Endodermal cell (in vitro differentiated cells): ENCODE measurements at regions not wholly inside any gene's neighbourhood (a gene's known extent, or its start where the extent isn't known, plus 50 kb on each side); places are given as distances from the start of the nearest gene placed in this dataset.
A peak's percentile ranks its signal among the peaks of the same experiment; 100 is the strongest.

Experiments
- DNase-seq: peaks from one replicate; pipeline ENCODE4 v3.0.0-alpha.2; 2017
- H3K27ac ChIP-seq: 2 replicates; pipeline ENCODE4 v1.5.1; 2013; ENCODE audit warnings: mild to moderate bottlenecking, low read depth, low read length, moderate library complexity
- H3K27me3 ChIP-seq: 2 replicates; pipeline ENCODE4 v1.6.1; 2013; ENCODE audit warnings: mild to moderate bottlenecking, low read length, moderate library complexity; ENCODE audit not compliant: insufficient read depth, control insufficient read depth, poor library complexity, severe bottlenecking
- H3K36me3 ChIP-seq: 2 replicates; pipeline ENCODE4 v1.7.0; 2013; ENCODE audit warnings: mild to moderate bottlenecking, low read length, moderate library complexity; ENCODE audit not compliant: control insufficient read depth, insufficient read depth
- H3K4me1 ChIP-seq: one replicate; pipeline ENCODE4 v1.7.0; 2013; ENCODE audit warnings: low read length; ENCODE audit not compliant: control insufficient read depth, insufficient read depth
- H3K4me3 ChIP-seq: 2 replicates; pipeline ENCODE4 v1.5.1; 2013; ENCODE audit warnings: mild to moderate bottlenecking, low read length, moderate library complexity
- H3K9ac ChIP-seq: 2 replicates; pipeline ENCODE4 v1.6.1; 2013; ENCODE audit warnings: mild to moderate bottlenecking, low read length, moderate library complexity; ENCODE audit not compliant: poor library complexity, severe bottlenecking; ENCODE audit errors: extremely low read depth
- H3K9me3 ChIP-seq: 2 replicates; pipeline ENCODE4 v1.6.1; 2013; ENCODE audit warnings: mild to moderate bottlenecking, low read length, moderate library complexity; ENCODE audit not compliant: control insufficient read depth
- H3K27ac Mint-ChIP-seq: 2 replicates; pipeline ENCODE4 v1.8.0; 2020; ENCODE audit warnings: mixed read lengths
- H3K27me3 Mint-ChIP-seq: 2 replicates; pipeline ENCODE4 v1.8.0; 2021; ENCODE audit warnings: mild to moderate bottlenecking, mixed read lengths; ENCODE audit not compliant: insufficient read depth
- H3K36me3 Mint-ChIP-seq: 2 replicates; pipeline ENCODE4 v1.8.0; 2020; ENCODE audit warnings: low read depth, mixed read lengths
- H3K4me1 Mint-ChIP-seq: 2 replicates; pipeline ENCODE4 v1.8.0; 2020; ENCODE audit warnings: mixed read lengths
- H3K4me3 Mint-ChIP-seq: 2 replicates; pipeline ENCODE4 v1.8.0; 2020; ENCODE audit warnings: mild to moderate bottlenecking, moderate library complexity, mixed read lengths
- H3K9me3 Mint-ChIP-seq: 2 replicates; pipeline ENCODE4 v1.8.0; 2020; ENCODE audit warnings: mild to moderate bottlenecking, mixed read lengths
- CTCF ChIP-seq: fragments of 200-600 bp; sonication (generic); conservative IDR thresholded peaks from 2 replicates; pipeline ENCODE4 v1.5.0; 2021; ENCODE audit warnings: antibody characterized with exemption, mild to moderate bottlenecking
- WGBS, 2 experiments: methylation state at CpG; one replicate each; pipeline versions ENCODE4 v1.1.5 to v1.1.7; 2013; ENCODE audit warnings: missing lambda C conversion rate in 2 of 2, mixed read lengths in 1 of 2; ENCODE audit not compliant: insufficient coverage in 1 of 2, insufficient read length in 1 of 2; 5-methylcytosine and 5-hydroxymethylcytosine counted together

DNA sequence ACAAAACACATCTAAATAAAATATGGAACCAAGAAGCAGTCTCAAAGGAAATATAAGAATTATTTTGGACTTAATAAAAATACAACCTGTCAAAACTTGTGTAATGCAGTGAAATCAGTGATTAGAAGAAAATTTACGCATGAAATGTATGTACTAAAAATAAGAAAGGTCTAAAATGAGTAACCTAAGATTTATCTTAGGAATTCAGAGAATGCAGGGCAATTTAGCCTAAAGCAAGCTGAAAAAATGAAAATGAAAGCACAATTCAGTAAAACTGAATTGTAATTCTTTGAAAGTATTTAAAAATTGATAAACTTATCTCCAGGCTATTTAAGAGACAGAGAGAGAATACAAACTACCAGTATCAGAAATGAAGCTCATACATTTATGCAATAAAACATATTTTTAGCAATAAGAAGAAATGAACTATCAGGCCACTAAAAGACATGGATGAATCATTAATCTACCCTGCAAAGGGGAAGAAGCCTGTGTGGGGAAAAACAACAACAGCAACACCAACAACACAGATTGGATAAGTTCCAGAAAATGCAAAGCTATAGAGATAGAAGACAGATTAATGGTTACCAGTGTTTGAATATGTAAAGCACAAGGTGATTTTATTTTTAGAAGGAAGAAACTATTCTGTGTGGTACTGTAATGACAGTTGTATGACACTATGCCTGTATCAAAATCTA, 442.0 kb upstream of the ADGRL3 start:
- no peak for TF ChIP-seq CTCF
- Mint-ChIP-seq H3K9me3 (peaks cover 28% of the 10 kb centered on the region), H3K36me3 (peaks cover 5% of the 10 kb centered on the region), H3K27ac (no peak overlapping the region), H3K4me1 (peaks cover 19% of the 10 kb centered on the region), H3K4me3 (no peak overlapping the region), H3K27me3 (no peaks in the 10 kb centered on the region)
- no peaks in the 10 kb centered on the region for H3K36me3 ChIP-seq
- H3K9me3 ChIP-seq: peaks cover 32% of the 10 kb centered on the region
- no peaks in the 10 kb centered on the region for H3K4me1 ChIP-seq
- 43% methylated on average over 1 of the region's 1 CpG; no CpG with 5 or more reads in 1 of the 2 experiments for WGBS, 2 experiments
- no peak overlapping the region for H3K4me3 ChIP-seq
- no peak overlapping the region for H3K27ac ChIP-seq
- H3K9ac ChIP-seq: no peak overlapping the region
- DNase-seq: no peak
- H3K27me3 ChIP-seq: no peaks in the 10 kb centered on the region

- Mint-ChIP-seq H3K27ac (no peak overlapping the region), H3K36me3 (peaks cover 5% of the 10 kb centered on the region), H3K9me3 (peaks cover 28% of the 10 kb centered on the region), H3K27me3 (no peaks in the 10 kb centered on the region), H3K4me1 (peaks cover 17% of the 10 kb centered on the region), H3K4me3 (no peak overlapping the region)
- no peaks in the 10 kb centered on the region for H3K27me3 ChIP-seq
- no peaks in the 10 kb centered on the region for H3K36me3 ChIP-seq
- peak; percentile 60 for TF ChIP-seq CTCF
- no peak overlapping the region for H3K27ac ChIP-seq
- no peak overlapping the region for H3K9ac ChIP-seq
- peaks cover 32% of the 10 kb centered on the region for H3K9me3 ChIP-seq
- no peak for DNase-seq
- no peak overlapping the region for H3K4me3 ChIP-seq
- 85 to 94% methylated on average over 3 to 4 of the region's 4 CpGs for WGBS, 2 experiments
- H3K4me1 ChIP-seq: no peaks in the 10 kb centered on the region
Measured at GRCh38 chr4:60759518-60760245, 440.4 kb upstream of the ADGRL3 start.

DNA sequence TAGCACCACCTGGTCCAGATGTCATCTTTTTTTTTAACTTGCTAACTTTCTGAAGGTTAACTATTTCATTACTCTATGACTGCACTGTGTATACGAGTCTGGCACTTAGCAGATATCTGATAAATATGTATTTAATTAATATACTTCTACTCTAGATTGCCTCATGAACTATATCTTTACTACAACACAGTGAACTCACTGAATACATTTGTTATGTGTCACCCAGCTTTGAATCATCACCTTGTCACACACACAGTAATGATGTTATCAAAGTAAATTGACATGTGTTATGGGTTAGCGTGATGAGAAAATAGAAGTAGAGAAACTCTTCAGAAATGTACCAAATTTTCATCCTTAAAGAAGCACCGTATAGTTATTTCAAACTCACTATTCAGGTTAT, 419.3 kb upstream of the ADGRL3 start:
- no peaks in the 10 kb centered on the region for H3K27me3 Mint-ChIP-seq
- Histone ChIP-seq H3K9me3 (no peaks in the 10 kb centered on the region), H3K9ac (no peak overlapping the region), H3K4me3 (no peak overlapping the region), H3K4me1 (no peaks in the 10 kb centered on the region), H3K27ac (no peak overlapping the region), H3K36me3 (no peaks in the 10 kb centered on the region), H3K27me3 (no peaks in the 10 kb centered on the region)
- DNase-seq: no peak
- H3K36me3 Mint-ChIP-seq: no peaks in the 10 kb centered on the region
- H3K9me3 Mint-ChIP-seq: no peaks in the 10 kb centered on the region
- H3K4me1 Mint-ChIP-seq: peaks cover 1% of the 10 kb centered on the region
- no peak overlapping the region for H3K4me3 Mint-ChIP-seq
- H3K27ac Mint-ChIP-seq: no peak overlapping the region
- WGBS, 2 experiments: no CpG with 5 or more reads among the region's 3 CpGs
- no peak for TF ChIP-seq CTCF
